AG09319 (cell line): ENCODE measurements at regions not wholly inside any gene's neighbourhood (a gene's known extent, or its start where the extent isn't known, plus 50 kb on each side); places are given as distances from the start of the nearest gene placed in this dataset.

Source experiments
- DNase-seq: peaks from one replicate; pipeline ENCODE4 v3.0.0-alpha.2; 2010; ENCODE audit warnings: low read depth; ENCODE audit errors: extremely low read depth
- TF ChIP-seq, protein P1 (sequence below): IDR thresholded peaks from 2 replicates; pipeline ENCODE4 v1.5.1; 2011; ENCODE audit warnings: low read depth, mild to moderate bottlenecking, inconsistent platforms, low read length, moderate library complexity

DNA sequence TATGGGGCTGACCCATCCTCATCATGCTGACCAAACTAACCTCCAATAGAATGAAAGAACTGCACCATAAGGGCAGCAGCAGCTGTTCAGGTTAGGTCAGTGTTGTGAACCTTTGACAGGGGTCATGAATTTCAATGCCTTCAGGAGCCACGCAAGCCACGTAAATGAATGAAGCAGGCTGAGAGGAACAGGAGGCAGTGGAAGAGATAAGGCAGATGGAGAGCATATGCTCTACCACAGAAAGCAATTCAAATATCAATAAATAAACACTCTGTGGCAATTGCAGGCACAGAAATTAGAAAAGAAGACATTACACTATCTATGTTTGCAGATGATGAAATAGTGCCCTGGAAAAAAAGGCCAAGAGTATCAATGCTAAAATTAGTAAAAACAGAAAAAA, 56.3 kb downstream of the SCG2 start:
- TF ChIP-seq, protein P1, sequence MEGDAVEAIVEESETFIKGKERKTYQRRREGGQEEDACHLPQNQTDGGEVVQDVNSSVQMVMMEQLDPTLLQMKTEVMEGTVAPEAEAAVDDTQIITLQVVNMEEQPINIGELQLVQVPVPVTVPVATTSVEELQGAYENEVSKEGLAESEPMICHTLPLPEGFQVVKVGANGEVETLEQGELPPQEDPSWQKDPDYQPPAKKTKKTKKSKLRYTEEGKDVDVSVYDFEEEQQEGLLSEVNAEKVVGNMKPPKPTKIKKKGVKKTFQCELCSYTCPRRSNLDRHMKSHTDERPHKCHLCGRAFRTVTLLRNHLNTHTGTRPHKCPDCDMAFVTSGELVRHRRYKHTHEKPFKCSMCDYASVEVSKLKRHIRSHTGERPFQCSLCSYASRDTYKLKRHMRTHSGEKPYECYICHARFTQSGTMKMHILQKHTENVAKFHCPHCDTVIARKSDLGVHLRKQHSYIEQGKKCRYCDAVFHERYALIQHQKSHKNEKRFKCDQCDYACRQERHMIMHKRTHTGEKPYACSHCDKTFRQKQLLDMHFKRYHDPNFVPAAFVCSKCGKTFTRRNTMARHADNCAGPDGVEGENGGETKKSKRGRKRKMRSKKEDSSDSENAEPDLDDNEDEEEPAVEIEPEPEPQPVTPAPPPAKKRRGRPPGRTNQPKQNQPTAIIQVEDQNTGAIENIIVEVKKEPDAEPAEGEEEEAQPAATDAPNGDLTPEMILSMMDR: no peak
- DNase-seq: no peak
